G401.6 (cell line): ENCODE measurements at regions not wholly inside any gene's neighbourhood (a gene's known extent, or its start where the extent isn't known, plus 50 kb on each side); places are given as distances from the start of the nearest gene placed in this dataset.

ENCODE experiments used
- FAIRE-seq: peaks from 2 replicates; lab custom pipeline; 2012; peaks lifted over from hg19 to GRCh38; lab: Jason Lieb, UNC

DNA sequence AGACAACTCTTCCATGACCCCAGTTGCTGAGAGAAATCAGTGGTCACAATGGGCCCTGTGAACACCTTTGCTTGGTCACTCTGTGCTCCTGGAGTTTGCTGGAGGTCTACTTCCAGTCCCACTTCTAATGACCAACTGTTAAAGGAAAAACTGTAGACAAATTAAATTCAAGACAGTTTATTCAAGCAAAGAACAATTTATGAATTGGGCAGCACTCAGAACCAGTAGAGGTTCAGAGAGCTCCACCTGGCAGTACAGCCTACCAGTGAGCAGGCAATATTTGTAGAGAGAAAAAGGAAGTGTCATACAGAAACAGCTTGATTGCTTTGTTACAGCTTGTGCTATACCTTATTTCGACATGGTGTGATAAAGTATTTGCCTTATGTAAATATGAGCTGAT, 116.5 kb downstream of the HS3ST3B1 start:
- FAIRE-seq = no peak

DNA sequence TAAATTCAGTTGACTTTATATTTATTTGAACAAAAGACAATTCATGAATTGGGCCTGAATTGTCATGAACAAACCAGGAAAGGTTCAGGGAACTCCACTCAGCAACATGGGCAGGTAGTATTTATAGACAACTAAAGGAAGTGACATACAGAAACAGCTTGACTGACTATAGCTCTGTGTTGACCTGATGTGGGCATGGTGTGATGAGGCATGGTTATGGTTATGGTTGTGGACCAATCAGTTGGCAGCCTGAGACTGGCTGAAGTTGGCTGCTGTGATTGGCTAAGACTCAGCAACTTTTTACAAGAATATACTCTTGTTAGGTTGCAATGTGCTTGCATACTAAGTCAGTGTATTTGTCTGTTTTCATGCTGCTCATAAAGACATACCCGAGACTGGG, 108.4 kb downstream of the HS3ST3B1 start:
- no peak for FAIRE-seq

DNA sequence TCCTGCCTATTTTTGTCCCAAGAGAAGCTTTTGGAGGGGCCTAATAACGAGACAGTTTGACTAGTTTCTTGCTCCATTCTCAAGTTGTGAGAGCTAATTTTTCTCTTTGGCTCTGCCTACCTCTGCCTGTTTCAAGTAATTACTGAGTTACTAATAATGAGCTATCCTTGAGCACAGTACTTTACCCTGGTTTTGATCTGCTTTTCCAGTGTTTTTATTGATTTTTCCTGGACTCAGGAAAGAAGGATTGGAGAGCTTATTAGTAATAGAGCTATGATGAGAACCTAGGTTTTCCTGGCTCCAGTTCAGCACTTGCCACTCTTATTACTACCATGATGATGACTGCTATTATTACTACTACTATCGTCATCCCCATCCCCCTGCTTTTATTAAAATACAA, 106.7 kb downstream of the HS3ST3B1 start:
- no peak for FAIRE-seq

DNA sequence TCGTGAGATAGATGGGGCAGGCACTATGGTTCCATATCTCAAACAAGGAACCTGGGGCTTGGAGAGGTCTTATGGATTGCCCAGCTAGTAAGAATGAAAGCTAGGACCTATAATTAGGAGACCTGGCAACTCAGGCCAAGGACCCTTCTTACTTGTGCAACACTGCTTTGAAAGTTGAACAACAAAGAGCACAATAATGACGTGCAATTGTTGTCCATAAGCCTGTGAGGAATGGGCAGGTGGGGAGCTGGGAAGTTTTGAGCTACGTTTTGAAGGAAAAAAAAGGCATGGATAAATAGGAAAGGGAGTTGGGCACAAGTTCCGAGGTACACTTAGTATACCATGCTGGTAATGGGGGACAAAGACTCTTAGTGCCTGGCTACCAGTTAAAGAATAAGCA, 104.3 kb downstream of the HS3ST3B1 start:
- FAIRE-seq = no peak
